OCI-LY1 (cell line): ENCODE measurements at regions not wholly inside any gene's neighbourhood (a gene's known extent, or its start where the extent isn't known, plus 50 kb on each side); places are given as distances from the start of the nearest gene placed in this dataset.

ENCODE experiments used
- H2AFZ ChIP-seq: fragments of 200-600 bp; sonication (generic), shearing (Covaris generic); 2 replicates; pipeline ENCODE4 v1.6.0; 2014; ENCODE audit warnings: antibody characterized with exemption, mild to moderate bottlenecking, low read length
- H3F3A ChIP-seq: fragments of 200-600 bp; sonication (generic), shearing (Covaris generic); 2 replicates; pipeline ENCODE4 v1.6.0; 2014; ENCODE audit warnings: mild to moderate bottlenecking, antibody characterized with exemption, low read length, moderate library complexity; ENCODE audit not compliant: insufficient read depth
- H3K27ac ChIP-seq: fragments of 200-600 bp; sonication (generic); 2 replicates; pipeline ENCODE4 v1.5.1; 2014; ENCODE audit warnings: low read length, mixed run types, mild to moderate bottlenecking, low read depth; ENCODE audit not compliant: poor library complexity, severe bottlenecking
- H3K27me3 ChIP-seq: fragments of 200-600 bp; sonication (generic); 2 replicates; pipeline ENCODE4 v1.6.0; 2014; ENCODE audit warnings: antibody characterized with exemption, mild to moderate bottlenecking, low read length, moderate library complexity; ENCODE audit not compliant: insufficient read depth
- H3K36me3 ChIP-seq: fragments of 200-600 bp; sonication (generic); 2 replicates; pipeline ENCODE4 v1.6.1; 2014; ENCODE audit warnings: mild to moderate bottlenecking, antibody characterized with exemption, low read length, moderate library complexity, mixed read lengths; ENCODE audit not compliant: insufficient read depth
- H3K4me1 ChIP-seq: fragments of 200-600 bp; sonication (generic); 2 replicates; pipeline ENCODE4 v1.5.1; 2014; ENCODE audit warnings: mild to moderate bottlenecking, low read length, moderate library complexity; ENCODE audit not compliant: insufficient read depth, severe bottlenecking
- H3K4me2 ChIP-seq: fragments of 200-600 bp; sonication (generic), shearing (Covaris generic); 2 replicates; pipeline ENCODE4 v1.6.1; 2014; ENCODE audit warnings: low read length
- H3K4me3 ChIP-seq: fragments of 200-600 bp; sonication (generic); 2 replicates; pipeline ENCODE4 v1.5.1; 2014; ENCODE audit warnings: low read length, low read depth, mild to moderate bottlenecking, mixed read lengths; ENCODE audit not compliant: poor library complexity, severe bottlenecking
- H3K79me2 ChIP-seq: fragments of 200-600 bp; shearing (Covaris generic); 2 replicates; pipeline ENCODE4 v1.6.1; 2016; ENCODE audit warnings: mixed run types, low read length, mixed read lengths; ENCODE audit not compliant: insufficient read depth
- H3K9ac ChIP-seq: fragments of 200-600 bp; sonication (generic), shearing (Covaris generic); 2 replicates; pipeline ENCODE4 v1.6.1; 2014; ENCODE audit warnings: mild to moderate bottlenecking, low read length, mixed read lengths
- H3K9me2 ChIP-seq: fragments of 200-600 bp; sonication (generic), shearing (Covaris generic); 2 replicates; pipeline ENCODE4 v1.6.1; 2014; ENCODE audit warnings: low read depth, mild to moderate bottlenecking, low read length, mixed read lengths
- H3K9me3 ChIP-seq: fragments of 200-600 bp; shearing (Covaris generic); 2 replicates; pipeline ENCODE4 v1.6.1; 2014; ENCODE audit warnings: low read length, mixed read lengths
- H4K20me1 ChIP-seq: fragments of 200-600 bp; sonication (generic), shearing (Covaris generic); 2 replicates; pipeline ENCODE4 v1.6.0; 2016; ENCODE audit warnings: mild to moderate bottlenecking, low read length; ENCODE audit not compliant: insufficient read depth
- EZH2 ChIP-seq: fragments of 200-600 bp; sonication (generic), shearing (Covaris generic); IDR thresholded peaks from 2 replicates; pipeline ENCODE4 v1.8.0; 2017; ENCODE audit warnings: borderline replicate concordance, mixed run types, mild to moderate bottlenecking, antibody characterized with exemption, low read length, moderate library complexity, mixed read lengths
- TF ChIP-seq, protein P1 (sequence below): fragments of 200-600 bp; sonication (generic), shearing (Covaris generic); IDR thresholded peaks from 2 replicates; pipeline ENCODE4 v1.5.1; 2017; ENCODE audit warnings: mild to moderate bottlenecking, antibody characterized with exemption, low read length, moderate library complexity, mixed read lengths

DNA sequence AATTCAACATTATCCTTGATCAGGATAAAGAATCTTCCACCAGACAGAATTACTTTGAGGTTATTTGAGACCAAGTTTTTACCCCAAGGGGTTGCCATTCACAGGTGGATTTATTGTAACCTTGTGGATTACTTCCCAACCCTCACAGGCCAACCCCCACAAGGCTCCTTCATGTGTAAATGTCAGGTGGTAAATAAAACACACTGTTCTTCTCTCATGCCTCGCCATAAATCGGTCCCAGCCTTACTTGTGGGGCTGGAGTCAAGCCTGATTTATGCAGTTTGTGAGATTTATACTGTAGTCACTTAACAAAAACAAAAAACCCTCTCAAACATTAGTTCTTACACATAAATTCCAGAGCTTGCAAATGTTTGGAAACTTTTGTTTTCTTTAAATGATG, 98.6 kb upstream of the IRX3 start:
- no peak overlapping the region for H3K4me3 ChIP-seq
- H3K4me1 ChIP-seq: no peaks in the 10 kb centered on the region
- H3K9me3 ChIP-seq: no peaks in the 10 kb centered on the region
- H2AFZ ChIP-seq: no peak overlapping the region
- TF ChIP-seq EZH2: no peak
- TF ChIP-seq, protein P1, sequence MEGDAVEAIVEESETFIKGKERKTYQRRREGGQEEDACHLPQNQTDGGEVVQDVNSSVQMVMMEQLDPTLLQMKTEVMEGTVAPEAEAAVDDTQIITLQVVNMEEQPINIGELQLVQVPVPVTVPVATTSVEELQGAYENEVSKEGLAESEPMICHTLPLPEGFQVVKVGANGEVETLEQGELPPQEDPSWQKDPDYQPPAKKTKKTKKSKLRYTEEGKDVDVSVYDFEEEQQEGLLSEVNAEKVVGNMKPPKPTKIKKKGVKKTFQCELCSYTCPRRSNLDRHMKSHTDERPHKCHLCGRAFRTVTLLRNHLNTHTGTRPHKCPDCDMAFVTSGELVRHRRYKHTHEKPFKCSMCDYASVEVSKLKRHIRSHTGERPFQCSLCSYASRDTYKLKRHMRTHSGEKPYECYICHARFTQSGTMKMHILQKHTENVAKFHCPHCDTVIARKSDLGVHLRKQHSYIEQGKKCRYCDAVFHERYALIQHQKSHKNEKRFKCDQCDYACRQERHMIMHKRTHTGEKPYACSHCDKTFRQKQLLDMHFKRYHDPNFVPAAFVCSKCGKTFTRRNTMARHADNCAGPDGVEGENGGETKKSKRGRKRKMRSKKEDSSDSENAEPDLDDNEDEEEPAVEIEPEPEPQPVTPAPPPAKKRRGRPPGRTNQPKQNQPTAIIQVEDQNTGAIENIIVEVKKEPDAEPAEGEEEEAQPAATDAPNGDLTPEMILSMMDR: no peak
- H4K20me1 ChIP-seq: no peaks in the 10 kb centered on the region
- no peak overlapping the region for H3K27ac ChIP-seq
- no peaks in the 10 kb centered on the region for H3K27me3 ChIP-seq
- no peak overlapping the region for H3K9ac ChIP-seq
- no peaks in the 10 kb centered on the region for H3F3A ChIP-seq
- H3K9me2 ChIP-seq: no peaks in the 10 kb centered on the region
- no peak overlapping the region for H3K4me2 ChIP-seq
- no peaks in the 10 kb centered on the region for H3K36me3 ChIP-seq
- H3K79me2 ChIP-seq: no peaks in the 10 kb centered on the region

DNA sequence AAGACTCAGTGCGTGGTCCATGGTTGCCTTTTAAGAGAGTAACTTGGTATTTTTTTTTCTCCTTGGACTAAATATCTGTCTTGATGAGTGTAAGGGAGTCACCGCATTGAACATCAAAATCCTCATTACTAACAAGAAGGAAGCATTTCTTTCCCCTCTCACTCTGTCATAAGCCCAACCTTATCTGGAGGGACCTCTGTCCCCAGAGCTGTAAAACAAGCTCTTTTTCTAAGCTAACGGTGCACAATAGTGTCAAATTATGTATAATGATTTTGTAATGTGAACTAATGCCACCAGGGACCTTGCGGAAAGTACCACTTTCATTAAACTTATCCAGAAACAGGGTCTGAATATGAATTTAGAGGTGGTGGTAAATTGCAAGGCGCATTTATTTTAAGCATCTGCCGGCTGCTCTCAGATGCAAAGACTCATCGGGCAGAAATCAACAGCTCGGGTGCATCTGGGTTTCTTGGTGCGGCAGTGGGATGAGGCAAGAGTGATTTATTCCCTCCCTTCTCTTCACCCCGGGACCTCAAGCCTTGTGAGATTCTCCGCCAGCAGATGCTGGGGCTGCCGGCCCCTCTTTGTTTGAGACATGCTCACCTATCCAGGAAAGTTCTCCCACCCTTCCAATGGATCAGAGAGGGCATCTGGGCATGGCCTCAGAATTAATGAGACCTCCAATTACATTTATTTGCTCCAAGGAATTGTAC, 95.2 kb upstream of the IRX3 start:
- Histone ChIP-seq H3K9me2 (no peaks in the 10 kb centered on the region), H4K20me1 (no peaks in the 10 kb centered on the region), H3K27ac (no peak overlapping the region), H3K9me3 (no peaks in the 10 kb centered on the region), H3K4me2 (no peak overlapping the region), H3F3A (no peaks in the 10 kb centered on the region), H3K9ac (no peak overlapping the region), H3K27me3 (no peaks in the 10 kb centered on the region), H3K79me2 (no peaks in the 10 kb centered on the region), H3K4me1 (no peaks in the 10 kb centered on the region), H3K4me3 (no peak overlapping the region), H3K36me3 (no peaks in the 10 kb centered on the region), H2AFZ (no peak overlapping the region)
- no peak for TF ChIP-seq EZH2
- TF ChIP-seq, protein P1: no peak

DNA sequence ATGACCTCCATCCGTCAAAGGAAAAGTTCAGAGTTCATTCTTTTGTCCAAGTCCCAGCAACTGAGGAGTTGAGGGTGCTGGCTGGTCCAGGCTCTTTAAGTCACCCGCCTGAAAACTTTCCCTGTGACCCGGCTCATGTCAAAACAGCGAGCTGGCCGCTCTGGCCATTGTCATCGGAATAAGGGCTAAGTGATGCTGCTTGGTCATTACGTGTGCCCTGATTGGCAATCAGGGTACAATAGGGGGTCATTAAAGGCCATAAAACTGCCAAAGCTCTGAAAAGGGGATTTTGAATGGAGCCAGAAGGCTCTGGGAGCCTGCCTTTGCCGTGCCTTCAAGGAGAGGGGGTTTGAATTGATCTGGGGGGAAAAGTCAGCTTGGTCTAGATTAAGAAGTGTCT, 88.5 kb upstream of the IRX3 start:
- H3F3A ChIP-seq: no peaks in the 10 kb centered on the region
- no peaks in the 10 kb centered on the region for H3K36me3 ChIP-seq
- H3K9me3 ChIP-seq: no peaks in the 10 kb centered on the region
- TF ChIP-seq EZH2: no peak
- TF ChIP-seq, protein P1: no peak
- H3K27ac ChIP-seq: no peak overlapping the region
- H2AFZ ChIP-seq: no peak overlapping the region
- no peaks in the 10 kb centered on the region for H3K4me1 ChIP-seq
- H3K4me2 ChIP-seq: no peak overlapping the region
- H3K4me3 ChIP-seq: no peak overlapping the region
- no peak overlapping the region for H3K9ac ChIP-seq
- H3K27me3 ChIP-seq: no peaks in the 10 kb centered on the region
- no peaks in the 10 kb centered on the region for H4K20me1 ChIP-seq
- no peaks in the 10 kb centered on the region for H3K9me2 ChIP-seq
- no peaks in the 10 kb centered on the region for H3K79me2 ChIP-seq
